BLaER1 treated with 17β-estradiol and CSF1 and Interleukin-3, amounts not matched to agents 10 nM and 100 nM (cell line): ENCODE measurements at regions not wholly inside any gene's neighbourhood (a gene's known extent, or its start where the extent isn't known, plus 50 kb on each side); places are given as distances from the start of the nearest gene placed in this dataset.
A peak's percentile ranks its signal among the peaks of the same experiment; 100 is the strongest.
"Not testable (repeated sequence)": the region's sequence is repeated elsewhere in the genome, so short reads cannot be mapped to it uniquely, and the experiment has no call there.

Experiments
- H3K27ac ChIP-seq, 11 experiments: shearing (Covaris generic); formaldehyde crosslinking; 2 replicates each; pipeline ENCODE4 v1.8.1; 2022
- H3K27me3 ChIP-seq, 11 experiments: shearing (Covaris generic); formaldehyde crosslinking; 2 replicates each; pipeline ENCODE4 v1.8.1; 2022
- H3K36me3 ChIP-seq, 11 experiments: shearing (Covaris generic); formaldehyde crosslinking; 2 replicates each; pipeline ENCODE4 v1.8.1; 2022
- H3K4me1 ChIP-seq, 10 experiments: shearing (Covaris generic); formaldehyde crosslinking; 2 replicates each; pipeline ENCODE4 v1.8.1; 2022
- H3K4me2 ChIP-seq, 11 experiments: shearing (Covaris generic); formaldehyde crosslinking; 2 replicates each; pipeline ENCODE4 v1.8.1; 2022
- H3K4me3 ChIP-seq, 10 experiments: shearing (Covaris generic); formaldehyde crosslinking; 2 replicates each; pipeline ENCODE4 v1.8.1; 2022
- H3K9ac ChIP-seq, 11 experiments: shearing (Covaris generic); formaldehyde crosslinking; 2 replicates each; pipeline ENCODE4 v1.8.1; 2022
- H3K9me3 ChIP-seq, 11 experiments: shearing (Covaris generic); formaldehyde crosslinking; replicated peaks in 1 of 11; 2 replicates each; pipeline ENCODE4 v1.8.1; 2022
- H4K20me1 ChIP-seq, 11 experiments: shearing (Covaris generic); formaldehyde crosslinking; 2 replicates each; pipeline ENCODE4 v1.8.1; 2022
- Cebpa-rat ChIP-seq, 11 experiments: shearing (Covaris generic); IDR thresholded peaks; 2 replicates each; pipeline ENCODE4 v1.8.1; 2022

GRCh38 chr6:142998739-142999138 is 53.8 kb upstream of the HIVEP2 start:
- H3K4me2 ChIP-seq, H4K20me1 ChIP-seq, H3K9ac ChIP-seq, H3K27me3 ChIP-seq, H3K4me1 ChIP-seq, H3K27ac ChIP-seq, H3K4me3 ChIP-seq, H3K36me3 ChIP-seq: not testable (repeated sequence)
- peaks cover 6 to 35% (median 26%) of the 10 kb centered on the region in 11 experiments for H3K9me3 ChIP-seq

- no peak overlapping the region for H3K4me2 ChIP-seq
- H3K4me3 ChIP-seq, result no peak overlapping the region
- no peak overlapping the region for H3K27ac ChIP-seq
These were observed 55.8 kb upstream of the HIVEP2 start for GRCh38 chr6:143000811-143001210.

GRCh38 chr6:143002686-143003085 is 57.7 kb upstream of the HIVEP2 start:
- no peak overlapping the region for H3K4me3 ChIP-seq
- no peaks in the 10 kb centered on the region for H3K27me3 ChIP-seq
- peaks cover 6 to 27% (median 22%) of the 10 kb centered on the region in 11 experiments; a peak in 21 of 22 replicates for H3K9me3 ChIP-seq
- no peak overlapping the region for H3K4me2 ChIP-seq
- no peaks in the 10 kb centered on the region for H4K20me1 ChIP-seq
- peaks cover 0 to 12% (median 5%) of the 10 kb centered on the region in 10 experiments; a peak in 12 of 20 replicates for H3K4me1 ChIP-seq
- H3K36me3 ChIP-seq, result no peaks in the 10 kb centered on the region
- no peak overlapping the region for H3K9ac ChIP-seq
- TF ChIP-seq Cebpa-rat (IDR thresholded peaks at IDR 0.05), result no peak
- no peak overlapping the region for H3K27ac ChIP-seq

More at GRCh38 chr6:143000811-143001210, 55.8 kb upstream of the HIVEP2 start:
- Histone ChIP-seq H3K4me1 (peaks cover 0 to 12% (median 5%) of the 10 kb centered on the region in 10 experiments; a peak in 12 of 20 replicates), H3K36me3 (no peaks in the 10 kb centered on the region), H3K9ac (no peak overlapping the region), H3K9me3 (peaks cover 6 to 30% (median 23%) of the 10 kb centered on the region in 11 experiments; a peak in 21 of 22 replicates), H4K20me1 (no peaks in the 10 kb centered on the region), H3K27me3 (no peaks in the 10 kb centered on the region)
- no peak for TF ChIP-seq Cebpa-rat (IDR thresholded peaks at IDR 0.05)

GRCh38 chr6:143003676-143004075 is 57.0 kb upstream of the AIG1 start:
- Histone ChIP-seq H3K27ac (no peak overlapping the region), H3K36me3 (no peaks in the 10 kb centered on the region), H3K4me2 (peak overlapping the region in 4 of 11 experiments; percentile 2 to 38 (median 18); a peak in 2 of 22 replicates), H3K9me3 (peaks cover 6 to 23% (median 16%) of the 10 kb centered on the region in 11 experiments; a peak in 21 of 22 replicates), H3K4me1 (peaks cover 0 to 12% (median 5%) of the 10 kb centered on the region in 10 experiments; a peak in 12 of 20 replicates), H4K20me1 (no peaks in the 10 kb centered on the region), H3K27me3 (no peaks in the 10 kb centered on the region), H3K9ac (no peak overlapping the region), H3K4me3 (no peak overlapping the region)
- no peak for TF ChIP-seq Cebpa-rat (IDR thresholded peaks at IDR 0.05)

GRCh38 chr6:143005816-143006215 is 54.9 kb upstream of the AIG1 start:
- Histone ChIP-seq H4K20me1 (no peaks in the 10 kb centered on the region), H3K9me3 (peaks cover 0 to 16% (median 6%) of the 10 kb centered on the region in 11 experiments; a peak in 10 of 22 replicates), H3K36me3 (no peaks in the 10 kb centered on the region), H3K4me1 (peaks cover 0 to 12% (median 5%) of the 10 kb centered on the region in 10 experiments; a peak in 12 of 20 replicates), H3K4me3 (no peak overlapping the region), H3K27ac (no peak overlapping the region), H3K4me2 (no peak overlapping the region), H3K9ac (no peak overlapping the region), H3K27me3 (no peaks in the 10 kb centered on the region)
- no peak for TF ChIP-seq Cebpa-rat (IDR thresholded peaks at IDR 0.05)

GRCh38 chr6:143006787-143007186 is 53.9 kb upstream of the AIG1 start:
- Histone ChIP-seq H3K27ac (no peak overlapping the region), H3K4me3 (no peak overlapping the region), H3K9me3 (peaks cover 0 to 10% (median 5%) of the 10 kb centered on the region in 11 experiments; a peak in 8 of 22 replicates), H3K4me1 (peaks cover 0 to 12% (median 5%) of the 10 kb centered on the region in 10 experiments; a peak in 12 of 20 replicates), H4K20me1 (no peaks in the 10 kb centered on the region), H3K27me3 (no peaks in the 10 kb centered on the region), H3K9ac (no peak overlapping the region), H3K36me3 (no peaks in the 10 kb centered on the region), H3K4me2 (no peak overlapping the region)
- TF ChIP-seq Cebpa-rat (IDR thresholded peaks at IDR 0.05), result no peak

- peak overlapping the region in 1 of 11 experiments; percentile 15; a peak in 1 of 22 replicates for H3K4me2 ChIP-seq
- H3K4me1 ChIP-seq, result peaks cover 0 to 12% (median 5%) of the 10 kb centered on the region in 10 experiments; a peak in 12 of 20 replicates
- H4K20me1 ChIP-seq, result no peaks in the 10 kb centered on the region
- no peak overlapping the region for H3K4me3 ChIP-seq
- no peaks in the 10 kb centered on the region for H3K36me3 ChIP-seq
- no peaks in the 10 kb centered on the region for H3K27me3 ChIP-seq
- TF ChIP-seq Cebpa-rat (IDR thresholded peaks at IDR 0.05), result no peak
- H3K27ac ChIP-seq, result no peak overlapping the region
- H3K9ac ChIP-seq, result no peak overlapping the region
- H3K9me3 ChIP-seq, result peaks cover 0 to 7% (median 5%) of the 10 kb centered on the region in 11 experiments; a peak in 8 of 22 replicates
These were observed 53.0 kb upstream of the AIG1 start for GRCh38 chr6:143007646-143008045.

- Histone ChIP-seq H3K9me3 (no peaks in the 10 kb centered on the region), H3K36me3 (no peaks in the 10 kb centered on the region), H4K20me1 (no peaks in the 10 kb centered on the region), H3K27me3 (no peaks in the 10 kb centered on the region), H3K4me1 (0 out of 20 replicates have a peak, but pooled peaks cover 0 to 6% (median 0%) of the 10 kb centered on the region in 10 experiments), H3K4me2 (no peak overlapping the region), H3K27ac (no peak overlapping the region), H3K4me3 (no peak overlapping the region), H3K9ac (no peak overlapping the region)
- TF ChIP-seq Cebpa-rat (IDR thresholded peaks at IDR 0.05), result no peak
These were observed 50.8 kb upstream of the AIG1 start for GRCh38 chr6:143009851-143010250.
